ENCODE measurements at regions not wholly inside any gene's neighbourhood (a gene's known extent, or its start where the extent isn't known, plus 50 kb on each side); places are given as distances from the start of the nearest gene placed in this dataset.

DNA sequence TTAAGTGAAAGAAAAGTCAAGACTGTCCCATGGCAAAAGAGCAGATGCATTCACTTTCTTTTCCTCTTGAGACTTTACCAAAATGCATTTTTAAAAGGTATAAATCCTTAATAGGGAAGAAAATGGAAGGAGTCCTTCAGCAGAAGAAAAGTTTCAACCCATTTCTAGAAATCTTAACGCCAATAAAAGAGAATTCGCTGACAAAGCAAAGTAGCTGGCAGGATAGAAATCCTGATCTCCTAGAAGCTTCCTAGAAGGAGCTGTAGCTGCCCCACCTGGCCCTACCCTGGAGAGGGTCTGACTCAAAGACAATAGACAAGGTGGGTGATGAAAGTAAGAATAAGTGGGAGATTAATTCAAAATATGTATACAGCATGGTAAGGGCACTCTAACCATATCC lies 144.9 kb upstream of the PKDCC start:
- DNase-seq, result no peak

GRCh38 chr2:41903474-41904135 lies 144.2 kb upstream of the PKDCC start:
- no peak for DNase-seq

DNA sequence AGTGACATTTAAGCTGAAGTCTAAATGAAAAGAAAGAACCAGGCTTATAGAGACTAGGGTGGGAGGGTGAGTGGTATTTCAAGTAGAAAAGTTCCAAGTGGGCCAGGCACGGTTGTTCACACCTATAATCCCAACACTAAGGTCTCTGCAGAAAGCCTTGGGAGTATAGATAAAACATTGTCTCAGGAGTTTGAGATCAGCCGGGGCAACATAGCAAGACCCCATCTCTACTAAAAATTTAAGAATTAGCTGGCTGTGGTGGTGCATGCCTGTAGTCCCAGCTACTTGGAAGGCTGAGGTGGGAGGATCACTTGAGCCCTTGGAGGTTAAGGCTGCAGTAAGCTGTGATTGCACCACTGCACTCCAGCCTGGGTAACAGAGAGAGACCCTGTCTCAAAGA lies 143.4 kb upstream of the PKDCC start:
- DNase-seq, result no peak

DNA sequence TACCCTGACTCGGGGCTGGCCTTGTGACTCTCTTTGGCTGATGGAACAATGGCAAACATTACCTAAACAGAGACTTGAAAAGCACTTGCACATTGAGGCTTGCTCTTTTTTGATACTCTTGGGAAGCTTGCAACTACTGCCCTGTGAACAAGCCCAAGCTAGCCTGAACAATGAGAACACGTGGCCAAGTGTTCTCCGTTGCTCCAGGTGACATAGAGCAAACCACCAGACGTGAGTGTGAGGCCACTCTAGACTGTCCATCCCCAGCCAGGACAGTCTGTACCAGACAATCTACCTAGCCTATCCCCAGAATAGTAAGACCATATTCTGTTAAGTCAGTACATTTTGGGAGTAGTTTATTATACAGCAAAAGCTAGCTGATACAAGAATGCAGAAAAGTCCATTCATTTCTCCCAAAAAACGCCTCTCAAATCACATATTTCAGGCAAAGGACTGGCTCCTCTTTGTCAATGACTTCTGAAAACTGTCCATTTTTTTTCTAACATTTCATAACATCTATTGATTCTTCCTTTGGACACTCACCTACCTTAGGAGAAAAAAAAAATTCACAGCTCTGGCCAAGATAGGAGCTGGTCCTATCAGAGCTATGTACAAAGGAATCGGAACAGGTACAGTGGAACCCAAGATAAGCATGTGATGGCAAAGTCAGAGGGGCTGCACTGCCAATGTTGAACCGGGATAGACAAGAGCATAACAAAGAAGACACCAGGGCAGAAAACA lies 142.1 kb upstream of the PKDCC start:
- no peak for DNase-seq

GRCh38 chr2:41906338-41906725 lies 141.5 kb upstream of the PKDCC start:
- no peak for DNase-seq

DNA sequence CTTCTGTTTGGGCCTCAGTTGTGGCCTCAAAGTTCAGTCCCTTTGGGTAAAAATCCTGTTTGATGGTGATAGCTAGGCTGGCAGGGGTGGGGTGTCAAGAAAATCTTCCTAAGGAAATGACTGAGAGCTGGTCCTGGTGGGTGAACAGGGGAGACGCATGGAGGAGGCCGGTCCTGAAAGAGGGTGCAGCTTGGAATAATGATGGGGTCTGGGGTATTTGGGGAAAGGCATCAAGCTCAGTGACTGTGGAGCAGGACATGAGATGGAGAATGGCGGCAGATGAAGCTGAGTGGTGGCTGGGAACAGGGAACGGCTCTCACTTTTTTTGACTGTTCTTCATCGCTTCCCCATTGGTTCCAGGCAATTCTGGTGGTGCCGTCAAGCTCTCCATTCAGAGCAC lies 140.7 kb upstream of the PKDCC start:
- DNase-seq, result no peak

GRCh38 chr2:41907771-41908207 lies 140.0 kb upstream of the PKDCC start:
- no peak for DNase-seq

- no peak for DNase-seq
These were observed 139.5 kb upstream of the PKDCC start for GRCh38 chr2:41908349-41908748.

- no peak for DNase-seq
These were observed 138.2 kb upstream of the PKDCC start for GRCh38 chr2:41909584-41909983.

GRCh38 chr2:41910126-41910525 lies 137.7 kb upstream of the PKDCC start:
- no peak for DNase-seq

GRCh38 chr2:41911033-41911432 lies 136.8 kb upstream of the PKDCC start:
- DNase-seq, result no peak

GRCh38 chr2:41912337-41912736 lies 135.5 kb upstream of the PKDCC start:
- no peak for DNase-seq

- no peak for DNase-seq
These were observed 135.0 kb upstream of the PKDCC start for GRCh38 chr2:41912776-41913175.

DNA sequence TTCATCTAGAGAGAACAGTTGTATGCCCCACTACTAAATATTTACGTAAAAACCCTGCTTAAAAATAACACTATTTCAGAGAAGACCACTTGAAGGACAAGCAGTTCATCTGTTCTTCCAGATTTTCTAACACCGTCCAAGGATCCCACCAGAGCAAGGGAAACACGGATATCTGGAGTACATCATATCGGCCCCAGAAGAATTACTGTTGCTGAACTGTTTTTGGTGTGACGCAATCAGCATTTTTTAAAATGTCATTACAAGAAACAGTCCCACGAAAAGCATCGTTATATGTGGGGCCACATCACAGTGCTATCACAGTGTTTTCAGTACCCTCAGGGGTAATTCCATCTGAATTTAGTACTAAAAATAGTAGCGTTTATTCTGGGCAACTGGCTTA lies 134.5 kb upstream of the PKDCC start:
- DNase-seq, result no peak

- no peak for DNase-seq
These were observed 133.8 kb upstream of the PKDCC start for GRCh38 chr2:41913921-41914609.

DNA sequence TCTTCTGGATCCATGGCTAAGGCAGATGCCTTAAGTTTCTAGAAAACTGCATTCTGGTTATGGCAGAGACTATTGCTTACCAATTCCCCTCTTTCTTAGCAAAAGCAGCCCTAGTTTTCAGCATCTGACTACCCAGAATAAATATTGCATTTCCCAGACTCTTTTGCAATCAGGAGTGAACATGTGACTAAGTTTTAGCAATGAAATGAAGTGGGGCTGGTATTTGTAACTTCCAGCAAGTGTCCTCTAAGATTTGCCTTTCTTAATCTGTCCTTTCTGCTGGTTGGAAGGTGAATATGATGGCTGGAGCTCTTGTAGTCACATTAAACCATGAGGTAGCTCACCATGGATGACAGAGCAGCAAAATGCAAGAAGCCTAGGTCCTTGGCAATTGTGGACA lies 132.9 kb upstream of the PKDCC start:
- no peak for DNase-seq

DNA sequence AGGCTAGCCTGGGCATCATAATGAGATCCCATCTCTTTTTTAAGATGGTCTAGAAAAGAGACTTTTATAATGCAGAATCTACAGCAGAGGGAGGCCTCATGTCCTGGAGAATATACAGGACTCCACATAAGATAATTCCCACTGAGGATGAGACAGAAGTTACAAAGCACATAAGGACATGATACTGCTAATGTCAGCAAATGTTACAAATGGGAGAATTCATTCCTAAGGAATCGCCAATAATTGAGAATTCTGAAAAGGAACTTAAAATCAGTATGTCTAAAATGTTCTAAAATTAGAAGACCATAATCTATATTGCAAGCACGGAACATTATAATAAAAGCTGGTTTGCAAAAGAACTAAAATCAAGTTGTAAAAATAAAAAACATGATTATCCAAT lies 131.6 kb upstream of the PKDCC start:
- no peak for DNase-seq

- DNase-seq, result no peak
These were observed 130.2 kb upstream of the PKDCC start for GRCh38 chr2:41917587-41917986.

DNA sequence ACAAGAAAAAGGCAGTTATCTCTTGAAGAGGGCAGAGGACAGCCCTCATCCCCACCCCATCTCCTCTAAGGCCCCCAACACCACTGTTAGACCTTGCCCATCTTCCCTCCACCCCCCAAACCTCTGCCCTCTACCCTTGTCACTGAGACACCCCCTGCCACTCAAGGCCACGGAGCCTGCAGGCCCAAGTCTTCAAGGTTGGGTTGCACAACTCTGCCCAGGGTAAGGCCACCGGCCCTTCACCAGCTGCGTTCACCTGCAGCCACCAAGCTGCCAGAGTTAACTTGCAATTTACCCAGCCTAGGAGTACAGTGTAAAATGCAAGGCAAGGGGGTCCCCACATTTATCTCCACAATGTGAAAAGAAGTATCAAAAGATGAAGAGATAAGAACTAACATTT lies 128.7 kb upstream of the PKDCC start:
- no peak for DNase-seq

GRCh38 chr2:41920181-41920580 lies 127.6 kb upstream of the PKDCC start:
- no peak for DNase-seq

DNA sequence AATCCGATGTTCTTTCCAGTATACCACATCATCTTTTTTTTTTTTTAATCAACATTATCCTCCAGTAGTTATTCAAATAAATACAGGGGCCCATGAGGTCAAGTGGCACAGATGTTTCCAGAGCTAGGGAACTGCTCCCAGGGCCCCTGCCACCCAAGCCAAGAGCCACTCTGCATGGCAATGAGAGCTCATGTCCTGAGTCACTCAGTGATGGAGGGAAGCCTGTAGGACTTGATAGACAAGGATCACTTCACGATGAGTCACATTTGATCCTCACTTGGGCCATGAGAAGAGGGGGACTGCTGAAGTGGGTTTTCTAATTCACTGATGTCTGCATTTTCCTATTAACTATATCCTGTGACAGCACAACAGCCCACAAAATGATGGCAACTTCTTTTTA lies 127.0 kb upstream of the PKDCC start:
- no peak for DNase-seq

DNA sequence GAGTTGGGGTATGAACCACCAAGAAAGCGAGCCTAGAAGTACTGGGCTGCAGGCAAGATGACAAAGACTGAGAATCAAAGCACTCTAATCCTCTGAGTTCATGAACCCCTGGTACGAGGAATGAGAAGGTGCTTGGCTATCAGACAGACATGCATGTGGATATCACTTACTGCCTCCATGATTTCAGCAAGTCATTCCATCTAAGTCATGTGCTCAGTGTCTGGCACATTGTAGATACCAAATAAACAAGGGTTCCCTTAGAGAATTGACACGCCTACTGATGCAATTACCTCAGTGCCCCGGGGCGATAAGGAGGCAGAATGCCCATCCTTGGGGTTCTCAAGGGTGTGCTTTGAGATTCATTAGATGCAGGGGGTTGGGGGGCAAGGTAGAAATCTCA lies 125.6 kb upstream of the PKDCC start:
- no peak for DNase-seq

- no peak for DNase-seq
These were observed 124.5 kb upstream of the PKDCC start for GRCh38 chr2:41923156-41923786.

DNA sequence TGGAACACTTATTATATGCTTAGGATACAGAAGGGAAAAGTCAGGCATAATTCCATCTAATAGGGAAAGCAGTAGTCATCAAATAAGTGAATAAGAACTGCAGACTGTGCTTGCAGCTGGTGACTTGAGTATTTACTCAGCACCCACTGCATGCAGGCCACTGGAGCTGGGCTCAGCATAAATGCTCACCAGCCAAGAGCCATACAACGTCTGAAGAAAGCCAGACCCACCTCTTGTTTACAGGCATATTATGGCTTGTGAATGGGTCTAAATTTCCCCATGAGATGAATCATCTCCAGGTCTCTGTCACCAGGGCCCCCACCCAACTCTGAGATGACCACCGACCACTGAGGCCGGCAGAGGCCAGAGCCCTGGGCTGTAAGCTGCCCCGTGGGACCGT lies 123.8 kb upstream of the PKDCC start:
- DNase-seq, result no peak

Measured in CD4-positive, alpha-beta T cell treated with Interleukin-17A for 4 hours (primary cell).